Suprapubic skin (tissue), 3 donors: ENCODE measurements at regions not wholly inside any gene's neighbourhood (a gene's known extent, or its start where the extent isn't known, plus 50 kb on each side); places are given as distances from the start of the nearest gene placed in this dataset.

Source experiments
- EP300 ChIP-seq: sonication (generic); formaldehyde crosslinking; IDR thresholded peaks from one replicate; pipeline ENCODE4 v1.6.1; 2017; ENCODE audit warnings: antibody characterized with exemption
- TF ChIP-seq, protein P1 (sequence below), 2 donors: fragments of 200-600 bp in 1 of 2; fragments of 450-650 bp in 1 of 2; sonication (generic) in 1 of 2; IDR thresholded peaks; one replicate each; pipeline ENCODE4 v1.5.1; 2016 to 2019; ENCODE audit warnings: antibody characterized with exemption in 2 of 2, mild to moderate bottlenecking in 1 of 2, moderate library complexity in 1 of 2

DNA sequence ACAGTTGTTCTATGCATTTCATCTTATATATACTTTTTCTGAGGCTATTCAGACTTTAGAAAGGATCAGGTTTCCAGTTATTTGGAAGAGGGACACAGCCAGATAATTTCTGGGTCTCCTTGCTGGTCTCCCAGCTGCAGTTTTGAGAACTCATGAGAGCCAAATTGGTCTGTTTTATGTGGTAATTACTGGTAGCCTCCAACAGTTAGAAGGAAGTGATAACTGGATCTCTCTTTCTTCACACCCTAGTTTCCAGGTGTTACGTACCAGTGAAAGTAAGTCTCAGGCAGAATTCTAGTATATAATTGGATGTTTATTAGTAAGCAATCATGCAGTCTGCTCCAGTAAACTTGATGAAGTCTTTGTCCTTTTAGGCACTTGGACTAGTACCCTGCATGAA is 63.2 kb upstream of the RPS23 start:
- TF ChIP-seq EP300: no peak
- TF ChIP-seq, protein P1, sequence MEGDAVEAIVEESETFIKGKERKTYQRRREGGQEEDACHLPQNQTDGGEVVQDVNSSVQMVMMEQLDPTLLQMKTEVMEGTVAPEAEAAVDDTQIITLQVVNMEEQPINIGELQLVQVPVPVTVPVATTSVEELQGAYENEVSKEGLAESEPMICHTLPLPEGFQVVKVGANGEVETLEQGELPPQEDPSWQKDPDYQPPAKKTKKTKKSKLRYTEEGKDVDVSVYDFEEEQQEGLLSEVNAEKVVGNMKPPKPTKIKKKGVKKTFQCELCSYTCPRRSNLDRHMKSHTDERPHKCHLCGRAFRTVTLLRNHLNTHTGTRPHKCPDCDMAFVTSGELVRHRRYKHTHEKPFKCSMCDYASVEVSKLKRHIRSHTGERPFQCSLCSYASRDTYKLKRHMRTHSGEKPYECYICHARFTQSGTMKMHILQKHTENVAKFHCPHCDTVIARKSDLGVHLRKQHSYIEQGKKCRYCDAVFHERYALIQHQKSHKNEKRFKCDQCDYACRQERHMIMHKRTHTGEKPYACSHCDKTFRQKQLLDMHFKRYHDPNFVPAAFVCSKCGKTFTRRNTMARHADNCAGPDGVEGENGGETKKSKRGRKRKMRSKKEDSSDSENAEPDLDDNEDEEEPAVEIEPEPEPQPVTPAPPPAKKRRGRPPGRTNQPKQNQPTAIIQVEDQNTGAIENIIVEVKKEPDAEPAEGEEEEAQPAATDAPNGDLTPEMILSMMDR (IDR thresholded peaks at IDR 0.05): no peak
